WERI-Rb-1 (cell line): ENCODE measurements at regions not wholly inside any gene's neighbourhood (a gene's known extent, or its start where the extent isn't known, plus 50 kb on each side); places are given as distances from the start of the nearest gene placed in this dataset.
"Not testable (repeated sequence)": the region's sequence is repeated elsewhere in the genome, so short reads cannot be mapped to it uniquely, and the experiment has no call there.

Experiments used
- DNase-seq: peaks from one replicate; pipeline ENCODE4 v3.0.0-alpha.2; 2020
- H3K27ac ChIP-seq: fragments of 250-450 bp; sonication (Bioruptor Pico); 2 replicates; pipeline ENCODE4 v1.5.1; 2020; ENCODE audit warnings: mild to moderate bottlenecking, moderate library complexity
- H3K27me3 ChIP-seq: fragments of 250-450 bp; sonication (Bioruptor Pico); 2 replicates; pipeline ENCODE4 v1.5.1; 2021; ENCODE audit warnings: mild to moderate bottlenecking, low read depth, moderate library complexity; ENCODE audit not compliant: insufficient read depth, severe bottlenecking
- H3K36me3 ChIP-seq: fragments of 250-450 bp; sonication (Bioruptor Pico); 2 replicates; pipeline ENCODE4 v1.5.1; 2020; ENCODE audit warnings: mild to moderate bottlenecking, moderate library complexity
- H3K4me3 ChIP-seq: 2 replicates; pipeline ENCODE4 v1.5.1; 2011; ENCODE audit warnings: low read depth, mild to moderate bottlenecking, control low read depth, low read length
- H3K9me3 ChIP-seq: fragments of 250-450 bp; sonication (Bioruptor Pico); 2 replicates; pipeline ENCODE4 v1.5.1; 2021; ENCODE audit warnings: mild to moderate bottlenecking, moderate library complexity; ENCODE audit not compliant: severe bottlenecking
- CTCF ChIP-seq: IDR thresholded peaks from 2 replicates; pipeline ENCODE4 v1.5.1; 2011; ENCODE audit warnings: low read depth, mild to moderate bottlenecking, control low read depth, inconsistent platforms, low read length

- no peak for DNase-seq
- H3K4me3 ChIP-seq, result no peak overlapping the region
- no peaks in the 10 kb centered on the region for H3K9me3 ChIP-seq
- no peak for TF ChIP-seq CTCF
- H3K27ac ChIP-seq, result no peak overlapping the region
- no peaks in the 10 kb centered on the region for H3K36me3 ChIP-seq
- H3K27me3 ChIP-seq, result no peaks in the 10 kb centered on the region
Observed at GRCh38 chr16:11413907-11414595, 68.8 kb downstream of the RMI2 start.

- TF ChIP-seq CTCF, result no peak
- DNase-seq, result peak; percentile 17
- H3K27me3 ChIP-seq, result no peaks in the 10 kb centered on the region
Observed at GRCh38 chr16:11414815-11415775, 69.8 kb downstream of the RMI2 start.

GRCh38 chr16:11416228-11417001 lies 71.2 kb downstream of the RMI2 start:
- TF ChIP-seq CTCF, result no peak
- Histone ChIP-seq H3K9me3 (no peaks in the 10 kb centered on the region), H3K27ac (no peak overlapping the region), H3K27me3 (no peaks in the 10 kb centered on the region), H3K4me3 (no peak overlapping the region), H3K36me3 (no peaks in the 10 kb centered on the region)
- DNase-seq, result no peak

More at GRCh38 chr16:11414815-11415775, 69.8 kb downstream of the RMI2 start:
- Histone ChIP-seq H3K4me3 (no peak overlapping the region), H3K36me3 (no peaks in the 10 kb centered on the region), H3K27ac (no peak overlapping the region), H3K9me3 (no peaks in the 10 kb centered on the region)

GRCh38 chr16:11417487-11417886 lies 72.2 kb downstream of the RMI2 start:
- DNase-seq, result no peak
- Histone ChIP-seq H3K36me3 (no peaks in the 10 kb centered on the region), H3K27ac (no peak overlapping the region), H3K4me3 (no peak overlapping the region), H3K9me3 (no peaks in the 10 kb centered on the region), H3K27me3 (no peaks in the 10 kb centered on the region)
- TF ChIP-seq CTCF, result no peak

GRCh38 chr16:11418506-11418905 lies 73.2 kb downstream of the RMI2 start:
- H3K36me3 ChIP-seq, result no peaks in the 10 kb centered on the region
- H3K27ac ChIP-seq, result no peak overlapping the region
- TF ChIP-seq CTCF, result no peak
- no peaks in the 10 kb centered on the region for H3K9me3 ChIP-seq
- DNase-seq, result no peak
- no peak overlapping the region for H3K4me3 ChIP-seq
- no peaks in the 10 kb centered on the region for H3K27me3 ChIP-seq

GRCh38 chr16:11420067-11420466 lies 74.8 kb downstream of the RMI2 start:
- H3K9me3 ChIP-seq, H3K27ac ChIP-seq, H3K27me3 ChIP-seq, DNase-seq, H3K4me3 ChIP-seq, H3K36me3 ChIP-seq: not testable (repeated sequence)
